ENCODE measurements at regions not wholly inside any gene's neighbourhood (a gene's known extent, or its start where the extent isn't known, plus 50 kb on each side); places are given as distances from the start of the nearest gene placed in this dataset.

DNA sequence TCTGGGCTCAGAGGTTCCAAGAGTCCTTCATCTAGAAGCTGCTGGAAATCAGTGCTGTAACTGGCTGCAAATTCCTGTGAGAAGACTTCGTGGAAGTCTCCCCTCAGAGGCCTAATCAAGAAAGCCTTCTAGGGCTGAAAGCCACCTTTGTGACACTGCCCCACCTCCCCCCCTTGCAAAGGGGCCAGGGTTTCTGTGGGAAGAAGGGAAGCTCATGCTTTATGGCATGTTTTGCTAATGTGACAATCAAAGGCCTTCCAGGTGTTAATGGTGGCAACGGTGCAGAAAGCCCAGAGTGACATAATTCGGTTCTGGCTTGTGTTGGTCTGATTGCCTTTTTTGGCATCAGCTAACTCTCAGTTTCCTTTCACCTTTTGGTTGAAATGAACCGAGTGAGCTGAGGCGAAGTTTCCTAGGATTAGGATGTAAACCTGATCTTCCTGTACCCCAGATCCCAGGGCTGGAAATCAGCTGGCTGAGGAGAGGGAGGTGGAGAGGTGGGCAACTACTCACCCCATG lies 126.9 kb upstream of the TRIB2 start:
- DNase-seq (ENCODE audit: low read depth): no peak

DNA sequence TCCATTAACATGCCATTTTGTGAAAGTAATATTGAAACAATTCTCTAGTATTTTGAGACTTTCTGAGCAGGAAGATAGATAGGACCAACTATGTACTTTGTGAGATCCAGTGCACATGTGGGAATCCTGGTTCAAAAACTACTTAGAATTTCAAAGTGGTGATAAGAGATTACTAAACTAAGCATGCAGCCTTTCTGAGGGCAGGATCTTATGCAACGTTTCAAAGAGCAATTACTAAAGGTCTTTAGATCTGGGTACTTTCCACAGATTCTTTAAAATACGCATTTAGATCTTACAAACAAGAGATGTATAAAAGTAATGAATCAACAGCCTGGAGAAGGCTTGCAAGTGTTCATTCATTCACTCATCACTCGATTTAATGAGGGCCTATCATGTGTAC lies 124.4 kb upstream of the TRIB2 start:
- no peak for DNase-seq (ENCODE audit: low read depth)

DNA sequence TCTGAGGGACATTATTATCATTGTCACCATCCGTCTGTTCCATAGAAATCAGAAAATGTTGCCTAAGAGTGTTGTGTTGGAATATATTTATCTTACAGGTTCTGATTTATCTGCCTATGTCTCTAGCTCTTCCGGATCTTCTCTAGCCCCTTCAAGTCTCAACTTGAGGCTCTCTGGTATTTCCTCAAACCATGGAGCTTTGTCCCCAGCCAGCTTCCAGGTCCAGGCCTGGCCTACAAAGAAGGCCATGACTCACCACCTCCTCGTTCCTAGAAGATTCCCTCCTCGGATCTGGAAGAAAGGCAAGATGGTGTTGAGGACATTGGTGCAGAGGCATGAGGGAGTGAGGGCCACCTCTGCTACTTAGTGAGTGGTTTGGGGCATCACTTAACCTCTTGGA lies 122.1 kb upstream of the TRIB2 start:
- no peak for DNase-seq (ENCODE audit: low read depth)

DNA sequence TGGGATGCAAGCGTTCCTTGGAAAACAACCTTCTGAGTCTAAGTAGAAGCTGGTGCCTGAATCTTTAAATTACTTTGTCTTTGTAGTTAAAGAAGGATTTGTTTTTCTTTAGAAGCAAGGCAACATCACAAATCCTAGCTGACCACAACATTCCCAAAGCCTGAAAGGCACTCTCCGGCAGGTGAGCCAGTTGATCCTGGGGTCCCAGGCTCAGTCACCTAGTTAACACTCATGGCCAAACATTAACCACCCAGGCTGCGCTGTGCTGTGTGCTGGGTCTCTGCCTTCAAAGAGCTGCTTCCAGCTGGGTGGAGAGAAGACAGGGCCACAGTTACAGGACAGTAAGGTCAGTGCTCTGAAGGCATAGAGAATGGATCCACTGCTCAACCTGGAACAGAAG lies 120.0 kb upstream of the TRIB2 start:
- DNase-seq (ENCODE audit: low read depth): no peak

DNA sequence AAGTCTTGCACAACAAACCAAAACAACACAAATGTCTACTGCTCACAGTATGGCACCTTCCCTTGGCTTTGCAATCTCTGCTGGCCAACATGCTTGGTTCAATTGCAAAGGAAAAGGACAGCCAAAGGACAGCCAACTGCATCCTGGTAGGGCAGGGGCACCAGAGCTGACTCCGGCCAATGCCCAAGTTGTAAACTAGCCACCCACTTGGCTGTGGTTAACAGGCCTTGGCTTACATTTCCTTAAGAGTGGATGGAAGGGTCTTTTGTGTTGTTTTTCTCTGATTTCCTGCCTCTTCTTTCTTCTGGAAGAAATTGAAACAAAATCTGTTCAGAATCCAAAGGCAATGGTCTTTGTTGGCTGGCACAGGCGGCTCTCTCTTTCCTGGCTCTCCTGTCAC lies 119.1 kb upstream of the TRIB2 start:
- no peak for DNase-seq (ENCODE audit: low read depth)

DNA sequence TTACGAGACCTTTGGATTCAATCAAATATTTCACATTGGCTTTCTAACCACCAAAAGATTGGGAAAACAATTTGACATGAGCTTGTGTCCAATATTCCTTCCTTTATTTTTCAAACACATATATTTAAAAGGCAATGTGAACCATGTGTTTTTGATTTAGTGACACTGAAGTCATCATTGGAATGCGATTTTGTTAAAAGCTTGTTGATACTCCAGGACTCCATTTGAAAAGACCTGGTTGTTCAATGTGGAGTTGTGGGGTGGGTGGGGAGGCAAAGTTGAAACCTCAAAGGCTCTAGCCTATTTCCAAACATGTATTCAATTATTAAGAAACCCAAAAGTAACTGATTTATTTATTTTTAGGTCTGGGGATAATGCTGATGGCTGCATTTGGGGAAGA lies 114.1 kb upstream of the TRIB2 start:
- DNase-seq (ENCODE audit: low read depth): no peak

DNA sequence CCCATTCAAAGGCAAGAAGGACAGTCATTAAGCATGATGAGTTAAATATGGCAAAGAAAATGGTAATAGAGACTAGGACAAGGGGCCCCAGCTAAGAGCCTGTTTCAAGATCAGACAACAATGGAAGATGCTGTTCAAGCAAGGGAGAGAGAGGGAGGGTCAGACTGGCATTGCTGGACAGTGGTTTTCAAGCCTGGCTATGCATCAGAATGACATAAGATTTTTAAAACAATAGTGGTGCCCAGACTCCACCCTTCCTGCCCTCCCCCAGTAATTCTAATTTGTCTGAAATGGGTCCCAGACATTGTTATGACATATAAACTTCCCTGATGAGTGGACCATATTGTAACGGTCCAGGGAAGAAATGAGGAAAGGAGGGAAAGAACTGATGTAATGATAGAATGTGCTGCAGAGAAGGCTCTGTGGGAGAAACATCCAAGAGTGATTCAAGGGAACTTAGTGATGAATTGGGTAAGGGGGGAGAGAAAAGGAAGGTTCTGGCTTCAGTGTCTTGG lies 112.9 kb upstream of the TRIB2 start:
- DNase-seq (ENCODE audit: low read depth): no peak

DNA sequence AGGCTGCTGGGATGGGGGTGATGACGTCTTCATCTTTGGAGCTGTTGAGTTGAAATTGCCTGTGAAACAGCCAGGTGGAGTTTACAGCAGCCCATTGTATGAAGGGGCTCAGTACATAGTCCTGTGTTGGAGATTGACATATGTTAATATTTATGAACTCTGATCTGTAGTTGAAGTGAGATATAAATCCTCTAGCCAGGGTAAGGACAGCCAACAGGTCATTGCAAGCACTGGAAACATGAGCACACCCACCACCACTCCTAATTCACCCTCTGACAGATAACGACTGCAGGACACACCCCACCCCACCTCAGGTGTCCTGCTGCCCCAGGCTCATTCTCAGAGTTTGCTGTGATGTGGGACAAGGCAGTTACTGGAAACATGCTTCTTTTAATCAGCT lies 112.4 kb upstream of the TRIB2 start:
- DNase-seq (ENCODE audit: low read depth): no peak

DNA sequence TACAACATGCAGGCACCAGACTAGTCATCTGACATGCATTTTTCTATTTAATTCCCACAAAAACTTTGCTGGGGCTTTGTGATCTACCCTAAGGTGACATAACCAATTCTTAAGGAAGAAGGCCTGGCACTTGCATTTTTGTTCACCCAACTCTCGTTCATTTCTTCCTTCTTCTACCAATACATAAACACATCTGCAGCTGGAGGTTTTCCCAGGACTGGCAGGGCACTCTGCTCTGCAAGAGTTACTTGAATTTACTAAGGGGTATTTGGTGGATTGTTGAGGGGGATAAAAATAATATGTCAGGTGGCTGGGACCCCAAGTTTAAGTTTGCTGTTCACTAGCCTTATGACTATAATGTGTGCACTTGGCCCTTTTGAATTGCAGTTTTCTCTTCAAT lies 111.4 kb upstream of the TRIB2 start:
- DNase-seq (ENCODE audit: low read depth): no peak

DNA sequence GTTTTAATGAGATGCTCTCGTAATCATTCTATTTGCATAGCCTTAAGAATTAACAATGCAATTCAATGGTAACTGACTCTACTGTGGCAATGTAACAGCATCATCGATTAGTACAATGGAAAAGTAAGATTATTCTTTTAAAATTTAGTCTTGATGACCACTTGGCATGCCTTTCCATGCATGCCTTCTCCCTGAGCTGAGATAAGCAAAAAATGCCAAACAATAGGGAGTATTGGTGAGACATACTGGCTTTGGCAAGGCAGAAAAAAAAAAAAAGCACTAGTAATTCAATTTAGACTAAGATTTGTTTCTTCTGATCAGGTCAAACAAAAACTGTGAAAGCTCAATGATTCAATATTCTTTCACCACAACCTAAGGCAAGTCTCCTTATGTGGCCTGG lies 110.8 kb upstream of the TRIB2 start:
- no peak for DNase-seq (ENCODE audit: low read depth)

DNA sequence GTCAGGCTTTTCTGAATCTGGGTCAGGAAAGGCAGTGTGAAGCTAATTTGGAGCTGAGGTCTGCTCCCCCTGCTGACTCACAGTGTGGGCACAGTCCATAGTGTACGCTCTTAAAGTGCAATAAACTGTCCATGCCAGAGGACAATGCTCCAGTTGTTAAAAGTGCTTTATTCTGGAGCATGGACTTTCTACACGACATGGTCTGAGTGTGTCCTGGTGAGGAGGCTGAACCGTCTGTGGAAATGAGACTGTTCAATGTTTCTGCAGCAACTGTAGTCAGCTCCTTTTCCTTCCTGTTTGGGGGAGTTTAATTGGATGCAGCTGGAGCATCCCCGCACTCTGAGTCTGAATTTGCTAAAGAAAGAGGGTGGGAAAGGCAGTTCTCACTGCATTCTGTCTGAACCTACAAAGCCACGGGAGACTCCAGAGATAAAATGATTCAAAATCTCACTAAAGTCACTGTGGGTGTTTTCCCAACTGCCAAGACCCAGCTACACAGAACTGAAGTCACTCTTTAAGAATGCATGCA lies 110.2 kb upstream of the TRIB2 start:
- DNase-seq (ENCODE audit: low read depth): no peak

DNA sequence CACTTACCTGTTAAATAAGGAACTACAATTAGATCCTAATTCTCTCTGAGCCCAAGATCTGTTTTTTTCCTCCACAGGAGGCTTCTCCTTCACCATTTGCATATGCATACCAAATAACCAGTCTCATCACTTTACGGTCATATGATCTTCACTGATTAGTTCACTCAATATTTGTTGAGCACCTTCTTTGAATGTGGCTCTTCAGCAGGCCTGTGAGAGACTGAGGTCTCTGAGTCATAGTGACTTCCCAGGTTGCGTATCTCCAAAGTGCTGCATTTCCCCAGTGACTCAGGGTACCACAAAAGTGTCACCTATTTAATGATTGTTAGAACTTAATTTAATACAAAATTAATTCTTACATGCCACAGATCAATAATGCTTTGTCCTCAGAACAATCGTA lies 108.8 kb upstream of the TRIB2 start:
- DNase-seq (ENCODE audit: low read depth): no peak

DNA sequence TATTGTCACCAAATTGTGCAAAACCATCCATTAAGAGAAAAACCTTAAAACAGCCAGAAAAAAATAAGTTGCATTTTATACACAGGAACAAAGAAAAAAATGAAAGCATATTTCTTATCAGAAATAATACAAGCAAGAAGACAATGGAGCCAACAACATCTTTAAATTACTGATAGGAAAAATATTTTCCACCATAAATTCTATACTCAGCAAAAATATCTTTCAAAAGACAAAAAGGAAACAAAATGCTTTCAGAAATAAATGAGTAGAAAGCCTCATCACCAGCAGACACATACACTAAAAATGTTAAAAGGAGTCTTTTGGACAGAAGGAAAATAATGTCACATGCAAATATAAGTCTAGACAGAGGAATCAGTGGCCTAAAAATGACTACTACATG lies 106.4 kb upstream of the TRIB2 start:
- DNase-seq (ENCODE audit: low read depth): no peak

DNA sequence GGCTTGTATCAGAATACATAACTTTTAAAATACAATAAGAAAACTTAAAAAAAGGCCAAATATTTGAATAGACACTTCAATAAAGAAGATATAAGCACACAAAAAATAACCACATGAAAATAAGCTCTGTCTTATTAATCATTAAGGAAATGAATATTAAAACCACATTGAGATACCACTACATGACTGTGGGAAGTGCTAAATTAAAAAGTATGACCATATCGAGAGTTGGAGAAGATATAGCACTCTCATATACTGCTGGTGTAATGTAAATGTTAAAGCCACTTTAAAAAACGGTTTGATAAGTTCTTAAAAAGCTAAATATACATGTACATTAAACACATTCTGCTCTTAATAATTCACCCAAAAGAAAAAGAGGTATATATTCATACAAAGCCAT lies 104.6 kb upstream of the TRIB2 start:
- DNase-seq (ENCODE audit: low read depth): no peak

DNA sequence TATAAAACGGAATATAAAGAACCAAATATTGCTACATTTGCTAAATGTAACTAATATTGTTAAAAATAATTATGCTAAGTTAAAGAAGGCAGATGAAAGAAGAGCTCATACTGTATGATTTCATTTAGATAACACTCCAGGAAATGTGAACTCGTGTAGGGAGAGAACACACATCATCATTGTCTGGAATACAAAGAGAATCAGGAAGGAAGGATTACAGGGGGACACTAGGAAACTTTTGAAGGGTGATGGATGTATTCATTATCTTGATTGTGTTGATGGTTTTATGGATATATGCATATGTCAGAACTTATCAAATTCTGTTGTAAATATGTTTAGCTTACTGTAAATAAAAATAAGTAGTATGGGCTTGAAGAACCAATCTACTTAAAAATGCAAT lies 104.1 kb upstream of the TRIB2 start:
- no peak for DNase-seq (ENCODE audit: low read depth)

DNA sequence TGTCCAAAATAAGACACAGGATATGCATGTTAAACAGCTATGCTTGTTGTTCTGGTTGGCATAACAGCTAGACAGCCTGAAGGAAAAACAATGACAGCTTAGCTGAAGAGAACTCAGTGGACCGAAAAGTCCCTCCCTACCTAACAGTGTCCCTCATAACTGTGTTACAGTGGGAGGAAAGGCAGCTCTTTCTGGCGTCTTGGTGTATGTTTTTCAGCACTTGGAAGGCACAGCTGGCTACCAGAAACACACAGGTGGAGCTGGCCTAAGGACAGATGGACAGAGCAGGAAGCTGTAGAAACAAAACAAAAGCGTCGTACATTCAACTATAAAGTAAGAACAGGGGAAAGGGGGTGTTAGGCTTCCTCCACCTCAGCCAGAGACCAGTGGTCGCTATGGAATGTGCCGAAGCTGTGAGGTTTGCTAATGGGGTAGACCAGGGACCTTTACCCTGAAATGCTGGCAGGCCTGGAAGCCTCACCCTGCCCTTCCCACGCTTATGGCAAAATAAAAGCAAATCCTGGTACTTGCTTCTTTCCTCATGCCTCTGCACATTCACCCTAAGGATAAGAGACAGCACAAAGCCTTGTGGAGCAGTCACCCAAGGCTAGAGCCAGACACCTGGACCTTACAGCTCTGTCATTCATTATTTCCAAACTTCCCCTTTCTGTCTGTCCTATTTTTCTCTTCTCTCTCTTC lies 103.5 kb upstream of the TRIB2 start:
- no peak for DNase-seq (ENCODE audit: low read depth)

DNA sequence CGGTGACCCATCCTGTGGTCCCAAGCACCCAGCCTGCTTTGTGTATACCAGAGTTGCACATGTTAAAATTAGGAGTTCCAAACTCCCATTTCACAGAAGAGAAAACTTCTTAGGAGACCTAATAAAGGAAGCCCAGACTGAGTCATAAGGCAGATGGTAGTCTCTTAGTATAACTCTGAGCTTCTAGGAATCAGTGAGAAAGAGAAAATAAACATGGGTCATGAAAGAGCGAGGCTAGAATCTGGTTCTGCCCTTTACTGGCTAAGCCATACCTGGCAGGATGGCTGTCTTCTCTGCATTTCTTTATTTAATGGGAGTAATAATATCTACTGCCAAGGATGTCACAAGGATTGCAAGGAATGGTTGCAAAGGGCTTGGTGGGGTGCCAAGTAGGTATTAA lies 101.2 kb upstream of the TRIB2 start:
- no peak for DNase-seq (ENCODE audit: low read depth)

DNA sequence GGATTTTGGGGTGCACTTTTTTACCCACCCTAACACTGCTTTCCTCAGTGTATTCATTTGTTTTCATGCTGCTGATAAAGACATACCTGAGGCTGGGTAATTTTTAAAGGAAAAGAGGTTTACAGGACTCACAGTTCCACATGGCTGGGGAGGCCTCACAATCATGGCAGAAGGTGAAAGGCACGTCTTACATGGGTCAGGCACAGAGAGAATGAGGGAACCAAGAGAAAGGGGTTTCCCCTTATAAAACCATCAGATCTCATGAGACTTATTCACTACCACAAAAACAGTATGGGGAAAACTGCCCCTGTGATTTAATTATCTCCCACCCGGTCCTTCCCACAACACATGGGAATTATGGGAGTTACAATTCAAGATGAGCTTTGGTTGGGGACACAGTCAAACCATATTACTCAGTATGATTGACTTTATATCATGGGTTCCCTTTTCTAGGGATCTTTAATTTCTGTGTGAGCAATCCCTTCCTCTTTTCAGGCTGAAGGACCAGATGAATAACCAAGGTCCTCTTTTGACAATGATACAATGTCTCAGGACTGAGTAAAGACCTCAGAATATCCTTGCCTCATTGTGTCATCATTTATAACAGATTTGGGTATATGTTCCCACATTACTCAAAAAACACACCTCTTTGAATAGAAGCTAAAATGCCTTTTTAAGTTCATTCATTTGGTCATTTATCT lies 100.1 kb upstream of the TRIB2 start:
- no peak for DNase-seq (ENCODE audit: low read depth)

DNA sequence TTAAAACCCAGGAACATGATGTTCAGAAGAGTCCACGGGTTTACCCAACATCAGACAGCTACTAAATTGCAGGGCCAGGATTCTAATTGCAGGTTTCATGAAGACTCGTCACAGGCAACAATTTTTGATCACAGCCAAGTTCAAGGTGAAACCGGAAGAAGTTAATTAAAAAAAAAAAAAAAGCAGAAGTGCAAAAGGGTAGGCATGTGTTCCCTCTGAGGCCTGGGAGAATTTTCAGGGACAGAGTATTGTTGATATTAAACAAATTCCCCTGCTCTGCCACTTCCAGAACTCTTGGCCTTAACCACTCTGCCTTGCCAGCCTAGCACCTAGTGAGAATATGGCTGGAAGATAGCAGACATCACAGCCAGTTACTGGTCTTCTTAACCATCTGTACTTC lies 99.4 kb upstream of the TRIB2 start:
- no peak for DNase-seq (ENCODE audit: low read depth)

DNA sequence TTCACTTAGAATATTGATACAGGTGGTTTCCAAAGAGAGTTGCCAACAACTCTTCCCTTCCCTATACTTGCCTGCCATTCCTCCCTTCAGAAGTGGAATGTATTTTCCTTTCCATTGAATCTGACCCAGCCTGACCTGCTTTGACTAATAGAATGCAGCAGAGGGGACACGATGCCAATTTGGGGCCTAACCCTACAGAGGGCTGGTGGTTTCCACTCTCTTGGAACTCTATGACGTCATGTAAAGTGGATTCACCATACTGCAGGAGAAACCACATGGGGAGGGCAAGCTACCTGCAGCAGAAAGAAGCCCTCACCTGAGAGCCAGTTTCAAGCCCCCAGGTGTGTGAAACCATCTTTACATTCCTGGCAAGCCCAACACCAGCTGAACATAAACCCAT lies 98.9 kb upstream of the TRIB2 start:
- no peak for DNase-seq (ENCODE audit: low read depth)

DNA sequence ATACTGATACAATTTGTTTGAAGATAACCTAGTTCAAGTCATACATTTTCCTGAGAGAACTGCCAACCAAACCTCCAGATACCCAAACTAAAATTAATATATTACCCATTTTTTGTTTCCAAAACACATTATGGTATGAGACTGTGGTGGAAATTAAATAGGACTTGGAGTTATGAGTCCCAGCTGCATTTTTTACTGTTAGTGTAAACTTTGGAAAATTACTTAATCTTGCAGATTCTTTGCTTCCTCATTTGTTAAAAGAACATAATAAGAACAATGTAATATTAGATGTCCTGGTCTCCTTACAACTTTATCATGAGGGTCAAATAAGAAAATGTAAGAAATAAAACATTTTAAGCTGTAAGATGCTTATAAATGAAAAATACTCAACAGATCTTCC lies 98.2 kb upstream of the TRIB2 start:
- DNase-seq (ENCODE audit: low read depth): no peak

DNA sequence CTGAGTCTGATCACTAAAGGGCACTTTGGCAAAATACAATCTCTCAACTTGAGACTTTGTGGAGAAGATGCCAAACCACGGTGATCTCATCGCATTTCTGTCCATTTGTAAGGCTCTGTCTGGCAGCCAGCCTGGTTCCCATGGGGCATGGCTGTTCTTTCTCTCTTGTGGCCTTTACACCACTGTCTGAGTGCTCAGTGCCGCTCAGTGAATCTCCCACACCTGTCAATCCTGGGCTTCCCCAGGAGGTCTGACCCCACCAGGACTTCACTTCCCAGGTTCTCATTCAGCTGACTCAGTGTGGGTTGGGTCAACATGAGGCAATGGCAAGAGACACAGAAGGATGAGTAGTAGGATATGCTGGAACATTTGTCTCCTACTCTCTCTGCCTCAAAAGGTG lies 96.8 kb upstream of the TRIB2 start:
- DNase-seq (ENCODE audit: low read depth): peak; percentile 72

DNA sequence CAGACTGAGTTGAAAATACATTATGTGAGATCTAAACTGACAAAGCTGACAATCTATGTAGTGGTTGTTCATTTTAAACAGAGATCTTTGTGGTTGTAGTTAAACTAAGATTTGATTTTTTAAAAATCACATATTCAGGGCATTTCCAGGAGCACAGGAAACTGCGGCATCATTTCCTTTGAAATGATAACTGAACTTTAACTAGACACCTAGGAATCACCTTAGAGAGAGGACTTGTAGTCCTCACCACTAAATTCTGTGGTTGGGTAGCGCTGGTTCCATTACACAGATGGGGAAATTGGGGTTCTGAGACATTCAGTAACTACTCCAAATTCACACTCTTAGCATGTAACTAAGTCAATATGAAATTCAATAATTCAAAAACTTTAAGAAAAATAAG lies 96.0 kb upstream of the TRIB2 start:
- no peak for DNase-seq (ENCODE audit: low read depth)

DNA sequence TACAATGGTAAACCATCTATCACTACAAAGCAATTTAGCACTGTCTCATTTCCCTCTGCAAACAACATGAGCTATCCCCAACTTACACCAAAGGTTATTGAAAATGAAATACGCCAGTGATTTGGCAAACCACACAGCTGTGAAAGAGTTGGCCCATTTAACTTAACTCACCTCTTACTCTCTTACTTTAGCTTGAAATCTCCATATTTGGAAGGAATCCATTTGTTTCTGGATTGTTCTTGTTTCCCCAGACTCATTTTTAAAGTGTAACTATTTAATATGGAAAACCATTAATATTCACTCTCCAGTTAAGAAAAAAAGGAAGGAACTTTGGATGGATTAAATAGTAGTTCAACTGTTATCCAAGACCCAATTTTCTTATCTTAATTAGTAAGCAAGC lies 93.7 kb upstream of the TRIB2 start:
- no peak for DNase-seq (ENCODE audit: low read depth)

Data from HS-5 (cell line).